Spleen (tissue), 11 donors: ENCODE measurements at regions not wholly inside any gene's neighbourhood (a gene's known extent, or its start where the extent isn't known, plus 50 kb on each side); places are given as distances from the start of the nearest gene placed in this dataset.

Source experiments
- DNase-seq: peaks from one replicate; pipeline ENCODE4 v3.0.0-alpha.2; 2020
- H3K27ac ChIP-seq, 8 donors: fragments of 200-600 bp; sonication (generic) in 7 of 8; 1 replicate in 4 of 8; 2 replicates in 4 of 8; pipeline versions ENCODE4 v1.5.0 to v1.8.0; 2016 to 2021; ENCODE audit warnings: inconsistent platforms in 4 of 8, mild to moderate bottlenecking in 4 of 8, moderate library complexity in 1 of 8
- H3K27me3 ChIP-seq, 7 donors: fragments of 200-600 bp; sonication (generic) in 6 of 7; replicated peaks in 1 of 7; 1 replicate in 4 of 7; 2 replicates in 3 of 7; pipeline versions ENCODE4 v1.5.0 to v1.8.0; 2016 to 2021; ENCODE audit warnings: inconsistent platforms in 3 of 7, mild to moderate bottlenecking in 1 of 7
- H3K36me3 ChIP-seq, 6 donors: fragments of 200-600 bp; sonication (generic) in 5 of 6; 1 replicate in 4 of 6; 2 replicates in 2 of 6; pipeline versions ENCODE4 v1.5.0 to v1.8.0; 2016 to 2021; ENCODE audit warnings: inconsistent platforms in 2 of 6
- H3K4me1 ChIP-seq, 6 donors: fragments of 200-600 bp; sonication (generic) in 5 of 6; 1 replicate in 3 of 6; 2 replicates in 3 of 6; pipeline versions ENCODE4 v1.5.0 to v1.8.0; 2016 to 2021; ENCODE audit warnings: inconsistent platforms in 3 of 6
- H3K4me3 ChIP-seq, 8 donors: fragments of 200-600 bp; sonication (generic) in 7 of 8; 1 replicate in 4 of 8; 2 replicates in 4 of 8; pipeline versions ENCODE4 v1.5.0 to v1.8.0; 2016 to 2021; ENCODE audit warnings: inconsistent platforms in 4 of 8, mild to moderate bottlenecking in 4 of 8, moderate library complexity in 2 of 8
- H3K9me3 ChIP-seq, 8 donors: fragments of 200-600 bp; sonication (generic) in 7 of 8; 1 replicate in 4 of 8; 2 replicates in 4 of 8; pipeline versions ENCODE4 v1.5.0 to v1.8.0; 2016 to 2021; ENCODE audit warnings: inconsistent platforms in 4 of 8
- CTCF ChIP-seq, 11 experiments: fragments of 200-600 bp in 7 of 11; fragments of 450-650 bp in 4 of 11; sonication (generic) in 4 of 11; IDR thresholded peaks in 8 of 11; conservative IDR thresholded peaks in 3 of 11; 1 replicate in 7 of 11; 2 replicates in 4 of 11; pipeline versions ENCODE4 v1.4.0 to v1.8.0; 2016 to 2021; ENCODE audit warnings: antibody characterized with exemption in 11 of 11, inconsistent platforms in 4 of 11, mild to moderate bottlenecking in 1 of 11
- POLR2A ChIP-seq, 3 donors: fragments of 450-650 bp; IDR thresholded peaks; one replicate each; pipeline ENCODE4 v1.5.1; 2017; ENCODE audit warnings: antibody characterized with exemption in 3 of 3, mild to moderate bottlenecking in 1 of 3
- POLR2AphosphoS5 ChIP-seq, 3 donors: sonication (generic); formaldehyde crosslinking; IDR thresholded peaks; one replicate each; pipeline ENCODE4 v1.5.1; 2017; ENCODE audit warnings: antibody characterized with exemption in 3 of 3
- WGBS, 5 donors: extraction: QIAGEN DNeasy Blood & Tissue Kit in 3 of 5; methylation state at CpG; one replicate each; pipeline versions ENCODE4 v1.1.5 to v1.1.7; 2013 to 2018; 5-methylcytosine and 5-hydroxymethylcytosine counted together
- intact Hi-C: fragments of 100-400 bp; cut with DNase I; formaldehyde crosslinking; loops from one replicate; pipeline ENCODE4 v1.15.0; 2023; ENCODE audit warnings: low total_unique reads
- donor health status: healthy with polysubstance abuse.
- donor health status: DM: no; HTN: no; CAD: no; lungs with moderate emphysema.
- donor health status: DM: no; HTN: no; CAD: no.
- donor health status: Bipolar disorder and iron deficiency.
- donor health status: healthy.
- donor health status: DM: no; HTN: no; CAD: no.
- donor health status: DM: yes; HTN: yes; CAD: no.

DNA sequence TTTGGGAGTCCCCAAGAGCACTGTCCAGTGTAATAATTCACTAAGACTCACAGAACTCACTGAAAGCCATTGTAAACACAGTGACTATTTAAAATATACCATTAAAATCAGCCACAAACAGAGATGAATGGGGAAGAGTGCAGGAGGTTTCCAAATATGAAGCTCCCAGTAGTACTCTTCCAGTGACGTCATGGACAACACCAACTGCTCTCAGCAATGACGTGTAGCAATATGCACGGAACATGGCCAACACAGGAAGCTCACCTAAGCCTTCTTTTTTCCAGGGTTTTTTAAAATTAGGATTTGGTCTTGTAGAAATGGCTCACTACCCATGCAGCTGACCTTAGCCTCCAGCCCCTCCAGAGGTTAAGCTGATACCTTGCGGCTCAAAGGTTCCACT is 1224.1 kb upstream of the CADM2 start:
- Histone ChIP-seq H3K27ac (no peak overlapping the region), H3K36me3 (no peaks in the 10 kb centered on the region), H3K9me3 (peaks cover 0 to 11% (median 0%) of the 10 kb centered on the region in 8 donors), H3K4me3 (no peak overlapping the region), H3K4me1 (no peaks in the 10 kb centered on the region), H3K27me3 (no peaks in the 10 kb centered on the region)
- TF ChIP-seq POLR2AphosphoS5 (IDR thresholded peaks at IDR 0.05), result no peak
- no peak for TF ChIP-seq CTCF (IDR thresholded peaks at IDR 0.05 in 8 of 11, conservative IDR thresholded peaks at IDR 0.05 in 3 of 11)
- TF ChIP-seq POLR2A (IDR thresholded peaks at IDR 0.05), result no peak
- DNase-seq, result no peak
- 76 to 90% (median 86%) methylated on average over 4 of the region's 4 CpGs for WGBS, 5 donors
- intact Hi-C loops, result no loop called here

GRCh38 chr3:83738202-83738601 is 1220.6 kb upstream of the CADM2 start:
- DNase-seq, result no peak
- Histone ChIP-seq H3K4me1 (no peaks in the 10 kb centered on the region), H3K4me3 (no peak overlapping the region), H3K27me3 (no peaks in the 10 kb centered on the region), H3K9me3 (peaks cover 0 to 9% (median 0%) of the 10 kb centered on the region in 8 donors), H3K36me3 (no peaks in the 10 kb centered on the region), H3K27ac (no peak overlapping the region)
- TF ChIP-seq POLR2AphosphoS5 (IDR thresholded peaks at IDR 0.05) (no peak), CTCF (IDR thresholded peaks at IDR 0.05 in 8 of 11, conservative IDR thresholded peaks at IDR 0.05 in 3 of 11) (no peak), POLR2A (IDR thresholded peaks at IDR 0.05) (no peak)
- WGBS, 5 donors, result 52 to 72% (median 64%) methylated on average over 4 of the region's 4 CpGs
- intact Hi-C loops, result no loop called here

DNA sequence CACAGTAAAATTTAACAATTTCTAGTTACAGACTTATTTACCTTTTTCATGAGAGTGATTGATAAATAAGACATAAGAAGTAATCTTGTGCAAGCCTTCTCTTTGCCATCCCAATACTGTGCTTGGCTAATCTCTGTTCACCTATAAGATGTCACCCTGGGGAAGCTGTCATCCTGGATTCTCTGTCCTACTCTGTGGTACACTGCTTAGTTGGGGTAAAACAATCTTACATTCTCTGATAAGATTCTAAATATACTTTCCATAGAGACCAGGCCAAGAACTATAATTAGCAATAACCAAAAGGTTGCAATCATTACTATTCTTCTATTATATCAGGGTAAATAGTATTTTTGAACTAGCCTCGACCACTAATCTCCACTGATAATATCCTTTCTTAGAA is 1218.3 kb upstream of the CADM2 start:
- H3K9me3 ChIP-seq, result peaks cover 0 to 7% (median 2%) of the 10 kb centered on the region in 8 donors
- TF ChIP-seq POLR2AphosphoS5 (IDR thresholded peaks at IDR 0.05) (no peak), POLR2A (IDR thresholded peaks at IDR 0.05) (no peak), CTCF (IDR thresholded peaks at IDR 0.05 in 8 of 11, conservative IDR thresholded peaks at IDR 0.05 in 3 of 11) (no peak)
- H3K36me3 ChIP-seq, result no peaks in the 10 kb centered on the region
- H3K27ac ChIP-seq, result no peak overlapping the region
- H3K4me3 ChIP-seq, result no peak overlapping the region
- no peak for DNase-seq
- H3K4me1 ChIP-seq, result no peaks in the 10 kb centered on the region
- intact Hi-C loops, result no loop called here
- WGBS, 5 donors, result 60 to 70% (median 62%) methylated on average over 1 of the region's 1 CpG
- no peaks in the 10 kb centered on the region for H3K27me3 ChIP-seq

DNA sequence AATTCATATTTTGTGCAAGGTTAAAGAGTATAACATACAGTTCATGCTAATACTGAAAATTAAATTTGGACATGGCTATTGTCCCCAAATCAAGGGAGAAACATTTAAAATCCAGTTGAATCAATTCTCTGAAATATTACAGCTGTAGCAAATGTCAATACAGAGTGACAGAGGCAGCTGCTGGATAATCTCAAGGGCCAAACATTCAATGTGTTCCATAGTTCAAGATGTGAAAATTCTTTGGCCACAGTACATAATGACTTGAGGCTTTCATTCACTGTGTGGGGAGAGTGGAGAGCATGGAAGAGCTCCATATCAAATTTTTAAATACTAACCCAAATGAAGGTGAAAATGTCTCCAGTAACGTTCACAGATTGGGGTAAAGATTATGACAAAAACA is 1192.8 kb upstream of the CADM2 start:
- Histone ChIP-seq H3K27me3 (no peaks in the 10 kb centered on the region), H3K27ac (no peak overlapping the region), H3K9me3 (peaks cover 0 to 19% (median 5%) of the 10 kb centered on the region in 8 donors), H3K4me1 (no peaks in the 10 kb centered on the region), H3K4me3 (no peak overlapping the region), H3K36me3 (no peaks in the 10 kb centered on the region)
- intact Hi-C loops, result no loop called here
- TF ChIP-seq POLR2AphosphoS5 (IDR thresholded peaks at IDR 0.05) (no peak), POLR2A (IDR thresholded peaks at IDR 0.05) (no peak), CTCF (IDR thresholded peaks at IDR 0.05 in 8 of 11, conservative IDR thresholded peaks at IDR 0.05 in 3 of 11) (no peak)
- WGBS, 5 donors, result 62 to 83% (median 67%) methylated on average over 1 of the region's 1 CpG
- DNase-seq, result no peak
